Keratinocyte (primary cell): ENCODE measurements at regions not wholly inside any gene's neighbourhood (a gene's known extent, or its start where the extent isn't known, plus 50 kb on each side); places are given as distances from the start of the nearest gene placed in this dataset.

Experiments used
- DNase-seq: peaks from one replicate; pipeline ENCODE4 v3.0.0-alpha.2; 2011; ENCODE audit warnings: low read depth, missing footprints, low spot score
- FAIRE-seq: peaks from 2 replicates; lab custom pipeline; 2011; peaks lifted over from hg19 to GRCh38; lab: Jason Lieb, UNC
- H2AFZ ChIP-seq: 2 replicates; pipeline ENCODE4 v1.6.0; 2012; ENCODE audit warnings: low read length, control low read depth, inconsistent platforms; ENCODE audit not compliant: control insufficient read depth
- H3K27ac ChIP-seq: 2 replicates; pipeline ENCODE4 v1.5.1; 2011; ENCODE audit warnings: low read length; ENCODE audit not compliant: control insufficient read depth, insufficient read depth
- H3K27me3 ChIP-seq: 3 replicates; pipeline ENCODE4 v1.6.0; 2011; ENCODE audit warnings: low read length; ENCODE audit not compliant: control insufficient read depth, insufficient read depth; ENCODE audit errors: extremely low read depth
- H3K36me3 ChIP-seq, 2 experiments: 2 replicates in 1 of 2; 3 replicates in 1 of 2; pipeline ENCODE4 v1.5.1; 2011; ENCODE audit warnings: low read length in 2 of 2, mild to moderate bottlenecking in 1 of 2; ENCODE audit not compliant: control insufficient read depth in 2 of 2, insufficient read depth in 2 of 2; ENCODE audit errors: extremely low read depth in 1 of 2
- H3K4me1 ChIP-seq: 3 replicates; pipeline ENCODE4 v1.5.1; 2011; ENCODE audit warnings: low read length; ENCODE audit not compliant: control insufficient read depth, insufficient read depth; ENCODE audit errors: extremely low read depth
- H3K4me2 ChIP-seq: 3 replicates; pipeline ENCODE4 v1.6.0; 2011; ENCODE audit warnings: low read depth, low read length; ENCODE audit not compliant: control insufficient read depth, insufficient read depth; ENCODE audit errors: extremely low read depth
- H3K4me3 ChIP-seq, 3 experiments: fragments of 200-600 bp in 1 of 3; sonication (generic) in 1 of 3; 2 replicates in 2 of 3; 3 replicates in 1 of 3; pipeline ENCODE4 v1.5.1; 2011 to 2016; ENCODE audit warnings: low read length in 3 of 3, mild to moderate bottlenecking in 3 of 3, control low read depth in 2 of 3, inconsistent platforms in 1 of 3, low read depth in 1 of 3, mixed read lengths in 1 of 3, mixed run types in 1 of 3, moderate library complexity in 1 of 3; ENCODE audit not compliant: control insufficient read depth in 2 of 3, insufficient read depth in 2 of 3; ENCODE audit errors: extremely low read depth in 1 of 3
- H3K79me2 ChIP-seq: 2 replicates; pipeline ENCODE4 v1.6.0; 2012; ENCODE audit warnings: low read length; ENCODE audit not compliant: control insufficient read depth, insufficient read depth
- H3K9ac ChIP-seq: 3 replicates; pipeline ENCODE4 v1.6.0; 2011; ENCODE audit warnings: low read length; ENCODE audit not compliant: control insufficient read depth, insufficient read depth; ENCODE audit errors: extremely low read depth
- H3K9me1 ChIP-seq: 3 replicates; pipeline ENCODE4 v1.6.0; 2011; ENCODE audit warnings: low read length; ENCODE audit not compliant: control insufficient read depth, insufficient read depth; ENCODE audit errors: extremely low read depth
- H3K9me3 ChIP-seq: 2 replicates; pipeline ENCODE4 v1.5.1; 2012; ENCODE audit warnings: low read depth, low read length; ENCODE audit not compliant: control insufficient read depth
- H4K20me1 ChIP-seq: 3 replicates; pipeline ENCODE4 v1.6.0; 2011; ENCODE audit warnings: low read length; ENCODE audit not compliant: control insufficient read depth, insufficient read depth; ENCODE audit errors: extremely low read depth
- EZH2 ChIP-seq: IDR thresholded peaks from one replicate; pipeline ENCODE4 v1.6.1; 2012; ENCODE audit warnings: inconsistent platforms, mild to moderate bottlenecking, low read length, moderate library complexity
- dilution Hi-C: fragments of 300-500 bp; cut with MboI; formaldehyde crosslinking; loops from one replicate; pipeline ENCODE4 v1.7.0; 2020; ENCODE audit warnings: low sequenced_read_pairs; ENCODE audit not compliant: extremely low pct_ligation_motif_present
- TF ChIP-seq, protein P1 (sequence below), 3 experiments: IDR thresholded peaks in 1 of 3; conservative IDR thresholded peaks in 1 of 3; optimal IDR thresholded peaks in 1 of 3; 2 replicates in 2 of 3; 3 replicates in 1 of 3; pipeline versions ENCODE3 to v1.5.1; 2011; ENCODE audit warnings: low read length in 3 of 3, mild to moderate bottlenecking in 3 of 3, moderate library complexity in 2 of 3, control low read depth in 1 of 3, inconsistent platforms in 1 of 3; ENCODE audit not compliant: insufficient read depth in 2 of 3; ENCODE audit errors: extremely low read depth in 1 of 3

DNA sequence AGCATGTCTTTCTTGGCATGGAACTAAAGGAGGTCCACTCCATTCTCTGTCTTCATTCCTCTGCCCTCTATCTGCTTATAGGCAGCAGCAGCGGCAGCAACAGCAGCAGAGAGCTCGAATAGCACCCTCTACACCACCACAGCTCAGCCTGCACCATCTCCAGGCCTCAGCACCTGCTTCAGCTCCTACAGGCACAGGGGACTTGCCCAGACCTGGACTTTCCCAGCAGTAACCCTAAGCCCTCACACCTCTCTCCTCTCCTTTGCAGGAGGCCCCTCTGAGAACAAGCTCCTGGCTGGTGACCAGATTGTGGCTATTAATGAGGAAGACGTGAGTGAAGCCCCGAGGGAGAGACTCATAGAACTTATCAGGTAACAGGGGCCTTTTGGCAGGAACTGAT lies 80.7 kb downstream of the FRMPD3 start:
- dilution Hi-C loops, result no loop called here
- H3K79me2 ChIP-seq, result no peaks in the 10 kb centered on the region

DNA sequence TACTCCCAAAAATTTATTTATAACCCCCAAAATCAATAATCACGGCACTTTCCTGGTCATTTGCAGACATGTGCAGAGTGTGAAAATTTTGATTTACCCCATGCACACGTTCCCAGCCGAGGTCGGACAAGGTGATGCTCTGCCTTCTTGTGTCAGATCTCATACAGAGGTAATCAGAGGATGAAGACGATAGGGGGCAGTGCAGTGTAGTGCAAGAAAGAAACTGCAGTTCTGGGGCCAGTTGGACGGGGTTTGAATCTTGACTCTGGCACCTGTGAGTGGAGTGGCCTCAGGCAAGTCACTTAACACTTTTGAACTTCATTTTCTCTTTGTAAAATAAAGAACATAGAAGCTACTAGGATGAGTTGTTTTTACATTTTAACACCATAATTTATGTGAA lies 88.4 kb downstream of the FRMPD3 start:
- Histone ChIP-seq H2AFZ (no peak overlapping the region), H3K27me3 (peaks cover 7% of the 10 kb centered on the region), H3K9ac (no peak overlapping the region), H3K4me1 (no peaks in the 10 kb centered on the region), H3K9me1 (no peaks in the 10 kb centered on the region), H3K36me3 (no peaks in the 10 kb centered on the region), H3K27ac (no peak overlapping the region), H3K4me3 (no peak overlapping the region), H3K9me3 (no peaks in the 10 kb centered on the region), H3K79me2 (no peaks in the 10 kb centered on the region), H4K20me1 (no peaks in the 10 kb centered on the region), H3K4me2 (no peak overlapping the region)
- no peak for TF ChIP-seq EZH2
- TF ChIP-seq, protein P1, sequence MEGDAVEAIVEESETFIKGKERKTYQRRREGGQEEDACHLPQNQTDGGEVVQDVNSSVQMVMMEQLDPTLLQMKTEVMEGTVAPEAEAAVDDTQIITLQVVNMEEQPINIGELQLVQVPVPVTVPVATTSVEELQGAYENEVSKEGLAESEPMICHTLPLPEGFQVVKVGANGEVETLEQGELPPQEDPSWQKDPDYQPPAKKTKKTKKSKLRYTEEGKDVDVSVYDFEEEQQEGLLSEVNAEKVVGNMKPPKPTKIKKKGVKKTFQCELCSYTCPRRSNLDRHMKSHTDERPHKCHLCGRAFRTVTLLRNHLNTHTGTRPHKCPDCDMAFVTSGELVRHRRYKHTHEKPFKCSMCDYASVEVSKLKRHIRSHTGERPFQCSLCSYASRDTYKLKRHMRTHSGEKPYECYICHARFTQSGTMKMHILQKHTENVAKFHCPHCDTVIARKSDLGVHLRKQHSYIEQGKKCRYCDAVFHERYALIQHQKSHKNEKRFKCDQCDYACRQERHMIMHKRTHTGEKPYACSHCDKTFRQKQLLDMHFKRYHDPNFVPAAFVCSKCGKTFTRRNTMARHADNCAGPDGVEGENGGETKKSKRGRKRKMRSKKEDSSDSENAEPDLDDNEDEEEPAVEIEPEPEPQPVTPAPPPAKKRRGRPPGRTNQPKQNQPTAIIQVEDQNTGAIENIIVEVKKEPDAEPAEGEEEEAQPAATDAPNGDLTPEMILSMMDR (optimal IDR thresholded peaks at IDR 0.05 in 1 of 3, IDR thresholded peaks at IDR 0.05 in 1 of 3, conservative IDR thresholded peaks at IDR 0.05 in 1 of 3; ENCODE audit: extremely low read depth in 1 of 3, insufficient read depth in 2 of 3, low read length in 3 of 3), result peak; percentile 55 to 71 (median 59)
- dilution Hi-C loops, result no loop called here
- no peak for FAIRE-seq
- DNase-seq, result peak; percentile 11

More for the DNA sequence above, 80.7 kb downstream of the FRMPD3 start:
- no peak overlapping the region for H3K9ac ChIP-seq
- H3K9me3 ChIP-seq, result no peaks in the 10 kb centered on the region
- H4K20me1 ChIP-seq, result no peaks in the 10 kb centered on the region
- no peak overlapping the region for H3K4me2 ChIP-seq
- H3K36me3 ChIP-seq, result no peaks in the 10 kb centered on the region
- TF ChIP-seq EZH2, result no peak
- TF ChIP-seq, protein P1 (optimal IDR thresholded peaks at IDR 0.05 in 1 of 3, IDR thresholded peaks at IDR 0.05 in 1 of 3, conservative IDR thresholded peaks at IDR 0.05 in 1 of 3; ENCODE audit: extremely low read depth in 1 of 3, insufficient read depth in 2 of 3, low read length in 3 of 3), result no peak
- H3K27ac ChIP-seq, result no peak overlapping the region
- no peaks in the 10 kb centered on the region for H3K9me1 ChIP-seq
- no peak for FAIRE-seq
- H2AFZ ChIP-seq, result no peak overlapping the region
- DNase-seq, result no peak
- H3K27me3 ChIP-seq, result peaks cover 14% of the 10 kb centered on the region
- no peaks in the 10 kb centered on the region for H3K4me1 ChIP-seq
- H3K4me3 ChIP-seq, result no peak overlapping the region
